Activated naive CD8-positive, alpha-beta T cell treated with anti-CD3 and anti-CD28 coated beads, Interleukin-2, amount 10 ng/mL, durations not matched to agents 7 days and 5 days (primary cell): ENCODE measurements at regions not wholly inside any gene's neighbourhood (a gene's known extent, or its start where the extent isn't known, plus 50 kb on each side); places are given as distances from the start of the nearest gene placed in this dataset.

ENCODE experiments used
- ATAC-seq: fragments of 150-1000 bp; cut with Tn5 transposase; one replicate; pipeline ENCODE4 v1.10.0; 2021; ENCODE audit warnings: low read depth, moderate library complexity
- POLR2A ChIA-PET: fragments of 350-600 bp; sonication (Branson Sonifier 250); formaldehyde crosslinking; loops from one replicate; lab custom pipeline; 2021; ENCODE audit warnings: antibody characterized with exemption; lab: Charles Lee
- DNase-seq: peaks from one replicate; pipeline ENCODE4 v3.0.0; 2021
- H3K27ac Mint-ChIP-seq: one replicate; pipeline ENCODE4 v1.8.0; 2022; ENCODE audit warnings: mild to moderate bottlenecking, mixed read lengths
- H3K27me3 Mint-ChIP-seq: one replicate; pipeline ENCODE4 v1.8.0; 2022; ENCODE audit warnings: mild to moderate bottlenecking, moderate library complexity, mixed read lengths
- H3K36me3 Mint-ChIP-seq: one replicate; pipeline ENCODE4 v1.8.0; 2021; ENCODE audit warnings: mild to moderate bottlenecking, mixed read lengths
- H3K4me1 Mint-ChIP-seq: one replicate; pipeline ENCODE4 v1.8.0; 2021; ENCODE audit warnings: mixed read lengths
- H3K4me3 Mint-ChIP-seq: one replicate; pipeline ENCODE4 v1.8.0; 2022; ENCODE audit warnings: mild to moderate bottlenecking, moderate library complexity, mixed read lengths
- H3K9me3 Mint-ChIP-seq: one replicate; pipeline ENCODE4 v1.8.0; 2021; ENCODE audit warnings: mixed read lengths

DNA sequence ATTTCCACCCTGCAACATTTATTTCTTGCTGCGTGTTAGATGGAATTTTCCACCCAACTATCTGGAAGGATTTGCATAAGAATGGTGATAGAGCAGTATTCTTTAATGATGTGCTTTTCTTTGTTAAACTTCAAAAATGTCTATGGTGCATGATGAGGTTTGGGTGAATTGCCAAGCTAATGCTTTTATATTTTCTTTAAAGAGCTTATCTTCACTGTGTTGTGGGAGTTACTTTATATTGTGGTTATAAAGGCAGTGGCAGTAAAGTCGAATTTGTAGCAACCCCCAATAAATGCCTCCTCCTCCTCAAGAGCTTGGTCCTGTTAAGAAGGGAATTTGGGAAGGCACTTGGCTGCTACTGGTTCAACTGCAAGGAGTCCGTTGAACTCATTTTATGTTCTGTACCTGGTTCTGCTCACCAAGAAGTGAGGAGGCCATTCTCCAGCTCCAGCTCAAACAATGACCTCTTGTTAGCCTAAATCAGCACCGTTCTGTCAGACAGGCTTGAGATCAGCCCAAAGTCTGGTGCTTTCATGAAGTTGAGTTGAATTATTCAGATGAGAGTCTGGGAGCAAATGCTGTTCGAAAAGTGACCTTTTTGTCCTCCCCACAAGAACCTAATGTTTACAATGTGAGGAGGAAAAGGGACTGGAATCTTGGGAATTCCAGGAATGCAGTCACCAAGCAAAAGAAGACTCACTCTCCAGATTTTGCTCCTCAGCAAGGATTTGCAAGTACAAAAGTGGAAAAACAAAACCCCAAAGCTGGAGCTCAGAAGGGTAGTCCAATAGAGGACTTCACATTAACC is 217.0 kb downstream of the TMEM38B start:
- H3K4me3 Mint-ChIP-seq = no peak overlapping the region
- POLR2A ChIA-PET = no interaction called here
- ATAC-seq = no peak
- no peak for DNase-seq
- H3K9me3 Mint-ChIP-seq = no peaks in the 10 kb centered on the region
- H3K36me3 Mint-ChIP-seq = no peaks in the 10 kb centered on the region
- H3K27ac Mint-ChIP-seq = no peak overlapping the region
- H3K4me1 Mint-ChIP-seq = no peaks in the 10 kb centered on the region
- peaks cover 2% of the 10 kb centered on the region for H3K27me3 Mint-ChIP-seq

DNA sequence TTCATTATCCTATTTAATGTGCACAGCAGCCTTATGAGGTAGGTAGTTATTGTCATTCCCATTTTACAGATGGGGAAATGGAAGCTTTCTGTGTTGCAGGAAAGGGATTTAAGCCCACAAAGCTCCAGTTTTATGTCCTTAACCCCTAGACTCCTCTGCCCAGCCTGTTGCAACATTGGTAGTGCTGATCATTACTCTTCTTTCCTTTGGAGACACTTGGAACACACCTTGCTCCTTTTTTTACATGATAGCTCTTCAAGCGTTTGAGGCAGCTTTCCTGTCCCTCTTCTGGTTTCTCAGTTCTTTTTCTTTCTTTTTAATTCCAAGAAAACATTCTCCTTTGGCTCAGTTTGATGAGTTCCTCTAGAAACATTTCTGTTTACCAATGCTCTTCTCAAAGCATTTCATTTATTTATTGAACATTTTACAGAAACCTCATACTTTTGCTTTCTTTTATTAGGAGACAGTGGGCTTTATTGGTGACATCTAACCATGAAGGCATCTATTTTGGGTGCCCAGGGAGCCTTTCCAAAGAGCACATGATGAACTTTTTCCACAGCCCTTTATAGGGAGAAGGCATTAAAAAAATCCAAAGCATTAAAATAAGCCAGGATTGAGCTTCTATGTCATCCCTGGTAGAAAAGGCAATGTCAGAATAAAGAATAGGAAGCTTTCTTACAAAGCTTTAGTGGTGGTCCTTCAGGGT is 218.0 kb downstream of the TMEM38B start:
- Mint-ChIP-seq H3K27me3 (peaks cover 2% of the 10 kb centered on the region), H3K4me3 (no peak overlapping the region), H3K9me3 (no peaks in the 10 kb centered on the region), H3K4me1 (no peaks in the 10 kb centered on the region), H3K36me3 (no peaks in the 10 kb centered on the region), H3K27ac (no peak overlapping the region)
- DNase-seq (no peak), ATAC-seq (no peak)
- POLR2A ChIA-PET = no interaction called here

DNA sequence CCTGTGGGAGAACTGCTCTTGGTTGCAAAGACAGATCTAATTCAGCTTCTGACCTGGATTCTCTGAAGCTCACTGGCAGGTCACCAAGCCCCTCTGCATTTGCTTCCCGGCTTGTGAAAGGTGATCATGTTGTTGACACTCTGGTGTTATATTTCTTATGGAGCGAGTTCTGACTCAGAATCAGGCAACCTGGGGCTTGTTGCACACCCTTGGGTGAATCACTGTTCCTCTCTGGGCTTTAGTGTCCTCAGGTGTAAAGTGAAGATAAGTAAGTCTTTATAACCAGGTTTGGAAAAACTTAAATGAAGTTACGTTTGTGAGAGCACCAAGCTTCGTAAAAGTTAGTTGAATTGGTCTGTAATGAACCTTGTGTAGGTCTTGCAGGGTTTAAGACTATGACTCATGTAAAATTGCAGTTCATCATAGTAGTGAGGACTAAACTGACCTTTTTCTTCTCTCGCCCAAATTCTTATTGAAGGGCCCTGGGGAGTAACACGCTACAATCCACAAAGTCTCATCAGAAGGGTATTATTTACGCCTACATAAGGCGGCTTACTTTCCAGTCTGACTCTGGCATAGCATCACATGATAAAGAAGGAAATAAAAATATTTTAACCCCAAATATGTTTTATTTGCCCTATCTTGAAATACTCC is 218.6 kb downstream of the TMEM38B start:
- Mint-ChIP-seq H3K4me1 (no peaks in the 10 kb centered on the region), H3K4me3 (no peak overlapping the region), H3K27ac (no peak overlapping the region), H3K36me3 (no peaks in the 10 kb centered on the region), H3K27me3 (peaks cover 2% of the 10 kb centered on the region), H3K9me3 (no peaks in the 10 kb centered on the region)
- POLR2A ChIA-PET = no interaction called here
- ATAC-seq = no peak
- no peak for DNase-seq

DNA sequence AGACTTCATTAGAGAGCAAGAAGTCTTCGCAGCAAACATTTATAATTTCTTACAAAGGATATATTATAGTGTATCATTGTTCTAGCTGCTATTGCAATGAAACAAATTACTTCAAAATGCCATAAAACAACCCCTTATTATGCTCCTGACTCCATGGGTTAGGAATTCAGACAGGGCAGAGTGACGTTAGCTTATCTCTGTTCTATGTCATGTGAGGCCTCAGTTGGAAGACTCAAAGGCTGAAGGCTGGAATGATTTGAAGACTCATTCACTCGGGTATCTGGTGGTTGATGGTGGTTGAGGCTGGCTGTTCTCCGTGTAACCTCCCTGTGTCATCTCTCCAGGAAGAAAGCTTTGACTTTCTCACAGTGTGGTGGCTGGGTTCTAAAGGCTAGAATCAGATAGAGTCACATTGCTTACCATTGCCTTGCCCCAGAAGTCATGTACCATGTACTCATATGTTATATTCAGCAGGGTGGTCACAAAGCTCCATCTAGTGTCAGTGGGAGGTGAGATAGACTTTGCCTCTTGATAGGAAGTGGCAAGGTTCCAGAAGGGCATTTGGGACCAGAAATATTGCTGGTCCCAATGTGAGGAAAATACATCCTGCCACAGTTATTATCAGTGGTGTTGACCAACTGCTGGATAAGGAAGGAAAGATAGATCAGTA is 226.9 kb downstream of the TMEM38B start:
- POLR2A ChIA-PET = no interaction called here
- Mint-ChIP-seq H3K4me1 (no peaks in the 10 kb centered on the region), H3K27ac (no peak overlapping the region), H3K9me3 (no peaks in the 10 kb centered on the region), H3K4me3 (no peak overlapping the region), H3K27me3 (no peaks in the 10 kb centered on the region), H3K36me3 (no peaks in the 10 kb centered on the region)
- no peak for ATAC-seq
- DNase-seq = no peak

DNA sequence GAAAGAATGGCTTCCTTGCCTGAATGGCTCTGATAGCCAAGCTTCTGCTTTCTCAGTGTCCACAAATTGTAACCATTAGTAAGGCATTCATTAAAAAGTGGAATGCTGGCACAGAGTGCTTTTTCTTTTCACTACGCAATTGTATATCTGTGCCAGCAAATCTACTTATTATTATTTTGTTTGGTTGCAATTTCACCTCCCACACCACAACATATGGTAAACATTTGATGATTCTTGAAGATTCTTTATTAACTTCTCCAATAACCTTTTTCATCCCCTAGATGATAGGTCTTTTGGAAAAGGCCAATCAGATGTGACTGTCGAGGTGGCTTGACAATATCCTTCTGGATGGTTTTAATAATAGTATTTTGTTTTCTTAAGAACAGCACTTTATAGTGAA is 234.1 kb downstream of the TMEM38B start:
- H3K36me3 Mint-ChIP-seq = no peaks in the 10 kb centered on the region
- ATAC-seq = no peak

DNA sequence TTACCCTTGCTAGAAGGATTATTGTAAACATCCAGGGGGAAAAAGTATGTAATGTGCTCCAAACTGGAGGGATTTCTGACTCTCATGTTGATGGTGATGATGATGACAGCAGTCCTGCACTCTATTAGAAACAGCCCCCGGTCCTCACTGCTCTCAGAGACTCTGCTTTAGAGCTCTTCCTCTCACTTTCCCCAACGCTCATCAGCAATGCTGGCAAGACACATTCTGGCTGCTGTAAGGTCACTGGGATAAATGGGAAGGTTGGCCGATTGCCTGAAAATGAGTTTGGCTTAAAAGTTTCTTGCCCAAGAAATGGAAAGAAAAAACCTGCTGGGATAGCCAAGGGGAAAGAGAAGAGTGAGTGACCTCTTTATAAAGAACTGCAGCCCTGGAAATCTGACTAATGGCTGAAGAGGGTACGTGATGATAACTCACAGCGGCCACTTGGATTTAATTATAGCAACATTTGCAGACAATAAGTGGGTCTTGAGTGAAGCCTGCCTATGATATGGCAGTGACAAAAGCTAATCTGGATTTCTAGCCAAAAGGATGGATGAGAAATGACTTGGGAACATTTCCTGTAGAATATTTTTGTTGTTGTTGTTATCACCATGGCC is 235.8 kb downstream of the TMEM38B start:
- Mint-ChIP-seq H3K4me3 (no peak overlapping the region), H3K9me3 (peaks cover 2% of the 10 kb centered on the region), H3K36me3 (no peaks in the 10 kb centered on the region), H3K27ac (no peak overlapping the region), H3K4me1 (no peaks in the 10 kb centered on the region), H3K27me3 (no peaks in the 10 kb centered on the region)
- no peak for DNase-seq
- POLR2A ChIA-PET = no interaction called here
- no peak for ATAC-seq

More for the DNA sequence above, 234.1 kb downstream of the TMEM38B start:
- no peaks in the 10 kb centered on the region for H3K4me1 Mint-ChIP-seq
- H3K4me3 Mint-ChIP-seq = no peak overlapping the region
- no peak for DNase-seq
- H3K9me3 Mint-ChIP-seq = no peaks in the 10 kb centered on the region
- no peak overlapping the region for H3K27ac Mint-ChIP-seq
- POLR2A ChIA-PET = no interaction called here
- no peaks in the 10 kb centered on the region for H3K27me3 Mint-ChIP-seq

DNA sequence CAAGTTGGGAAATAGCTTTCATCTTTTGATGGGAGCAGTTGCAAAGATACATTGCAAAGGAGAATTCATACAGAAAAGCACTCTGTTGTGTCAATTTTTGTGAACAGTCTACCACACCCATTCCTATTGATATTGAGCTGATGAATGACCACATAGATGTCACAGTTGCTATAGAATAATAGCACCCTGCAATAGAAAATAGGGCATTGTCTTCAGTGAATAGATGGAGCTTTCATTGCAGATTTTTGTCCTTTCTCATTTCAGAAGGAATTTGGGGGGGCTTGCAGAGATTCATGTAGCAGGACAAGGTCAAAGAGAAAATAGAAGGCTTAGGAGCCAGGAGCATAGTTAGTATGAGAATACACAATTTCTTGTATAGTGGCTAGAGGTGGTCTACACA is 237.9 kb downstream of the TMEM38B start:
- no peaks in the 10 kb centered on the region for H3K4me1 Mint-ChIP-seq
- POLR2A ChIA-PET = no interaction called here

DNA sequence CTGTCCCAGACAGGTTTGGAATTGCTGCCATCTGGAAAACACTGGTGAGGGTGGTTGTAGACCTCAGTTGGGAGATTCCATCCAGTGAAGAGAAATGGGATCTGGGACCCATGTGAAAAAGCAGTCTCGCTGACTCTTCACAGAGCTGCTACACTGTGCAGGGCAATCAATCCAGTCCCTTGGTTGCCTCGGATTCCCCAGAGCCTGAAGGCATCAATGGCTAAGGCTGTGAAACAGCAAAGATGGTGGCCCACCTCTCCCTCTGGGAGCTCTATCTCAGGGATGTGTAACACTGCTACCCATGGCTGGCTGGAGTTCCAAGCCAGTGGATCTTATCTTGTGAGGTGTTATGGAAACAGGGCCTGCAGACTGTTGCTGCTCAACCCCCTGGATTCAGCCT is 256.1 kb downstream of the TMEM38B start:
- Mint-ChIP-seq H3K4me3 (no peak overlapping the region), H3K27ac (no peak overlapping the region), H3K27me3 (no peaks in the 10 kb centered on the region), H3K4me1 (no peaks in the 10 kb centered on the region), H3K9me3 (peaks cover 7% of the 10 kb centered on the region), H3K36me3 (no peaks in the 10 kb centered on the region)
- POLR2A ChIA-PET = no interaction called here
- ATAC-seq (no peak), DNase-seq (no peak)

More for the DNA sequence above, 237.9 kb downstream of the TMEM38B start:
- H3K9me3 Mint-ChIP-seq = peaks cover 2% of the 10 kb centered on the region
- DNase-seq (no peak), ATAC-seq (no peak)
- H3K36me3 Mint-ChIP-seq = no peaks in the 10 kb centered on the region
- H3K4me3 Mint-ChIP-seq = no peak overlapping the region
- no peak overlapping the region for H3K27ac Mint-ChIP-seq
- H3K27me3 Mint-ChIP-seq = no peaks in the 10 kb centered on the region

DNA sequence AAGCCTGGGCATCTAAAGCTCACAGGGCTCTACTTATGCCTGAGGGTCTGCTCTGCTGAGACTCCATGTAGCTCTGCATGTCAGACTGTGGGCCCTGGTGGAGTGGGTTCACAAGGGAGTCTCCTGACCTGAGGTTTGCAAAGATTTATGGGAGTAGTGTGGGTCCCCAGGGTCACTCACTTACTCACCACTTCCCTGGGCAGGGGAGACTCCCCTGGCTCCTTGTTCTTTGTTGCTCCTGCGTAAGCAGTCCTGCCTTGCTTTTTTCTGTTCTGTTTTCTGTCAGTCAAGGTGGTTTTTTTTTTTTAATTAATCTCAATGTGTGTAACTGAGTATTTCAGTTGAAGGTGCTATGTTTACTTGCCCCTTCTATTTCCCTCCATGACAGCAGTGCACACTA is 256.6 kb downstream of the TMEM38B start:
- Mint-ChIP-seq H3K9me3 (peaks cover 7% of the 10 kb centered on the region), H3K27me3 (no peaks in the 10 kb centered on the region), H3K27ac (no peak overlapping the region), H3K4me3 (no peak overlapping the region), H3K4me1 (no peaks in the 10 kb centered on the region), H3K36me3 (no peaks in the 10 kb centered on the region)
- POLR2A ChIA-PET = no interaction called here
- DNase-seq (no peak), ATAC-seq (no peak)

DNA sequence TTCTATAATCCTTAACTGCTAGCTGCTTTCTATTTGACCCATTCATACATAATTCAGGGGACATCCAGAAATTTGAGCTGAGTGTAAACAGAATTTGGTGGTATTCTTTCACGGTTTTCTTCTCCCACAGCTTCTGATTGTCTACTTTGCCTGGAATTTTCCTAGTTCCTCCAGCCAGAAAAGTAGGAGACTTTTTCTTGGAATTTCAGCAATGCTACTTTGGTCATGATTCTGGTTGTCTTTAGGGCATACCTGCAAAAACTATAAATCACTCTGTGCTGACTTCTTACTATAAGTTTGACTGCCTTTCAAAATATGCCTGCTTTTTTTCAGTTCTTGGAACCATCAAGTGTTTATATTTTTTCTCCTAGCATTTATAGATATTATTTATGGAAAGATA is 260.2 kb downstream of the TMEM38B start:
- DNase-seq (no peak), ATAC-seq (no peak)
- POLR2A ChIA-PET = no interaction called here
- Mint-ChIP-seq H3K27ac (no peak overlapping the region), H3K9me3 (no peaks in the 10 kb centered on the region), H3K36me3 (no peaks in the 10 kb centered on the region), H3K4me1 (no peaks in the 10 kb centered on the region), H3K4me3 (no peak overlapping the region), H3K27me3 (no peaks in the 10 kb centered on the region)

DNA sequence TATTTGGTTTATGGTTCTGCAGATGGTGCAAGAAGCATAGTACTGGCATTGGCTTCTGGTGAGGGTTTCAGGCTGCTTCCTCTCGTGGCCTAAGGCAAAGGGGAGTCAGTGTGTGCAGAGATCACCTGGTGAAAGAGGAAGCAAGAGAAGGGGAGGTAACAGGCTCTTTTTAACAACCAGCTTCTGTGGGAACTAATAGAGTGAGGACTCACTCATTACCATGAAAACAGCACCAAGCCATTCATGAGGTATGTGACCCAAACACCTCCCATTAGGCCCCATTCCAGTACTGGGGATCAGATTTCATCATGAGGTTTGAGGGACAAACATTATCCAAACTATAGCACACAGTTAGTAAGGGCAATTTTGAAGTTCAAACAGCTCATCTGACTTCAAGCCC is 263.5 kb downstream of the TMEM38B start:
- no peaks in the 10 kb centered on the region for H3K9me3 Mint-ChIP-seq
- H3K27me3 Mint-ChIP-seq = no peaks in the 10 kb centered on the region
- DNase-seq (no peak), ATAC-seq (no peak)
- H3K36me3 Mint-ChIP-seq = no peaks in the 10 kb centered on the region
- H3K27ac Mint-ChIP-seq = no peak overlapping the region
- POLR2A ChIA-PET = no interaction called here
- H3K4me3 Mint-ChIP-seq = no peak overlapping the region
- no peaks in the 10 kb centered on the region for H3K4me1 Mint-ChIP-seq

DNA sequence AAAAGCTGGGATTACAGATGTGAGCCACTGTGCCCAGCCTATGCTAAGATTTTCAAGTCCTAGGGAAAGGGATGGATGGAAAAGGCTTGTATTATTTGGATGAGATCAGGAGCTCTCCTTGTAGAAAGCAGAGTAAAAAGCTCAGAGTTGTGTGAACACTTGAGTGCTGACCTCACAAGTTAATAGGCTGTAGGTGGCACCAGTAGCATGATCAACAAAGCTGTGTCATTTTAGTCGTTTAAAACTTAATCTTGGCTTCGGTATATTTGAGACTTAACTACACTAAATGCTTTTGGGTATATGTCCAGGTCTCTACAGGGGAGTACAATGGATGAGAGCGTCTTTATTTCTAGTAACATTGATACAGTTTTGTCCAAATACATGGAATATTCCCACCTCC is 264.2 kb downstream of the TMEM38B start:
- no peak overlapping the region for H3K4me3 Mint-ChIP-seq
- POLR2A ChIA-PET = no interaction called here
- no peaks in the 10 kb centered on the region for H3K4me1 Mint-ChIP-seq
- H3K27ac Mint-ChIP-seq = no peak overlapping the region
- no peaks in the 10 kb centered on the region for H3K9me3 Mint-ChIP-seq
- H3K27me3 Mint-ChIP-seq = no peaks in the 10 kb centered on the region
- DNase-seq = no peak
- ATAC-seq = no peak
- H3K36me3 Mint-ChIP-seq = no peaks in the 10 kb centered on the region

DNA sequence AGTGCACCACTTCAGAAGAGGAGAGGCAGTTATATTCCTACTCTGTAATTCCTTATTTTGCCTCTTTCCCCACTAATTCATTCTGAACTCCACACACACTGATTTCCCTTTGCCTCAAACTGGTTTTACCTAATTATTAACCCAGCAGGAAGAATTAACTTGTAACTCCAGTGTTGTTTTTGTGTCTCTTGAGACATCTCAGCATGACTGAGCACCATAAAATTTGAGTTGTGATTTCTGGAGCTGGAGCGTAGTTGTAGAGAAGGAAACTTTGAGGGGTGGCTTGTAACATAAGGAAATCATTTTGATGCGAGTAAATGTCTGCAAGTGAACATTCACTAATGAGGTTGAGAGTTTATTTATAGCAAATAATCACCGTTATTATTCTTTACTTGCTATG is 265.2 kb downstream of the TMEM38B start:
- H3K9me3 Mint-ChIP-seq = no peaks in the 10 kb centered on the region
- no peaks in the 10 kb centered on the region for H3K4me1 Mint-ChIP-seq
- DNase-seq (no peak), ATAC-seq (no peak)
- no peaks in the 10 kb centered on the region for H3K36me3 Mint-ChIP-seq
- H3K4me3 Mint-ChIP-seq = no peak overlapping the region
- POLR2A ChIA-PET = no interaction called here
- no peak overlapping the region for H3K27ac Mint-ChIP-seq
- H3K27me3 Mint-ChIP-seq = no peaks in the 10 kb centered on the region
